Loucy (cell line): ENCODE measurements at regions not wholly inside any gene's neighbourhood (a gene's known extent, or its start where the extent isn't known, plus 50 kb on each side); places are given as distances from the start of the nearest gene placed in this dataset.
"Not testable (repeated sequence)": the region's sequence is repeated elsewhere in the genome, so short reads cannot be mapped to it uniquely, and the experiment has no call there.

ENCODE experiments used
- H2AFZ ChIP-seq: fragments of 200-600 bp; sonication (generic); 2 replicates; pipeline ENCODE4 v1.6.0; 2016; ENCODE audit warnings: antibody characterized with exemption, mild to moderate bottlenecking, low read length, moderate library complexity
- H3F3A ChIP-seq: fragments of 200-600 bp; 2 replicates; pipeline ENCODE4 v1.6.0; 2016; ENCODE audit warnings: antibody characterized with exemption, low read depth, mild to moderate bottlenecking
- H3K27me3 ChIP-seq: fragments of 200-600 bp; sonication (generic); 2 replicates; pipeline ENCODE4 v1.6.1; 2014; ENCODE audit warnings: low read length, mild to moderate bottlenecking; ENCODE audit not compliant: insufficient read depth, poor library complexity, severe bottlenecking
- H3K36me3 ChIP-seq: fragments of 200-600 bp; sonication (generic); 2 replicates; pipeline ENCODE4 v1.6.1; 2016; ENCODE audit warnings: low read length; ENCODE audit not compliant: insufficient read depth
- H3K4me1 ChIP-seq: fragments of 200-600 bp; sonication (generic); 2 replicates; pipeline ENCODE4 v1.5.1; 2014; ENCODE audit warnings: low read length, mild to moderate bottlenecking; ENCODE audit not compliant: insufficient read depth, poor library complexity, severe bottlenecking
- H3K4me2 ChIP-seq: fragments of 200-600 bp; sonication (generic); 2 replicates; pipeline ENCODE4 v1.6.0; 2014; ENCODE audit warnings: antibody characterized with exemption, low read length, low read depth, mild to moderate bottlenecking; ENCODE audit not compliant: poor library complexity, severe bottlenecking
- H3K4me3 ChIP-seq: fragments of 200-600 bp; sonication (generic); 2 replicates; pipeline ENCODE4 v1.5.1; 2014; ENCODE audit warnings: low read length, mild to moderate bottlenecking, mixed read lengths; ENCODE audit not compliant: poor library complexity, severe bottlenecking
- H3K79me2 ChIP-seq: fragments of 200-600 bp; sonication (generic); 2 replicates; pipeline ENCODE4 v1.6.1; 2014; ENCODE audit warnings: low read length; ENCODE audit not compliant: insufficient read depth
- H3K9ac ChIP-seq: fragments of 200-600 bp; sonication (generic); 2 replicates; pipeline ENCODE4 v1.6.0; 2014; ENCODE audit warnings: mild to moderate bottlenecking, low read depth, low read length, moderate library complexity; ENCODE audit not compliant: poor library complexity, severe bottlenecking
- H3K9me2 ChIP-seq: fragments of 200-600 bp; sonication (generic); replicated peaks from 2 replicates; pipeline ENCODE4 v1.6.1; 2016; ENCODE audit warnings: low read depth, low read length, mixed read lengths
- H3K9me3 ChIP-seq: fragments of 200-600 bp; sonication (generic); 2 replicates; pipeline ENCODE4 v1.6.1; 2014; ENCODE audit warnings: mild to moderate bottlenecking, antibody characterized with exemption, low read length, low read depth; ENCODE audit not compliant: insufficient read depth
- H4K20me1 ChIP-seq: fragments of 200-600 bp; sonication (generic); 2 replicates; pipeline ENCODE4 v1.6.0; 2014; ENCODE audit warnings: antibody characterized with exemption, low read length, mild to moderate bottlenecking; ENCODE audit not compliant: insufficient read depth, poor library complexity, severe bottlenecking
- CTCF ChIP-seq: fragments of 200-600 bp; sonication (generic); conservative IDR thresholded peaks from 2 replicates; pipeline ENCODE4 v1.5.1; 2014; ENCODE audit warnings: mild to moderate bottlenecking, antibody characterized with exemption, low read length
- EZH2phosphoT487 ChIP-seq: fragments of 200-600 bp; IDR thresholded peaks from 2 replicates; pipeline ENCODE4 v1.6.1; 2018; ENCODE audit warnings: antibody characterized with exemption, mild to moderate bottlenecking, moderate library complexity, borderline replicate concordance

- Histone ChIP-seq H3K9ac (no peak overlapping the region), H3K4me1 (no peaks in the 10 kb centered on the region), H4K20me1 (no peaks in the 10 kb centered on the region), H3K27me3 (no peaks in the 10 kb centered on the region), H2AFZ (no peak overlapping the region), H3K4me2 (no peak overlapping the region), H3K4me3 (no peak overlapping the region), H3K79me2 (no peaks in the 10 kb centered on the region), H3K9me3 (no peaks in the 10 kb centered on the region), H3K9me2 (no peaks in the 10 kb centered on the region), H3F3A (no peaks in the 10 kb centered on the region), H3K36me3 (no peaks in the 10 kb centered on the region)
- TF ChIP-seq EZH2phosphoT487 (no peak), CTCF (no peak)
These were observed 105.6 kb upstream of the NOL4 start for GRCh38 chr18:34330308-34330707.

- H3K4me3 ChIP-seq, H3K79me2 ChIP-seq, H3K4me2 ChIP-seq, H2AFZ ChIP-seq, H3F3A ChIP-seq, H3K9me2 ChIP-seq, H4K20me1 ChIP-seq, H3K27me3 ChIP-seq, H3K9ac ChIP-seq, H3K4me1 ChIP-seq, H3K36me3 ChIP-seq, H3K9me3 ChIP-seq: not testable (repeated sequence)
These were observed 106.2 kb upstream of the NOL4 start for GRCh38 chr18:34330907-34331306.

- not testable (repeated sequence) for H2AFZ ChIP-seq, H3K4me3 ChIP-seq, H3F3A ChIP-seq, H3K79me2 ChIP-seq, H3K4me1 ChIP-seq, H4K20me1 ChIP-seq, H3K4me2 ChIP-seq, H3K9ac ChIP-seq, H3K9me2 ChIP-seq, H3K36me3 ChIP-seq, H3K9me3 ChIP-seq, H3K27me3 ChIP-seq
These were observed 106.6 kb upstream of the NOL4 start for GRCh38 chr18:34331343-34331742.

GRCh38 chr18:34339155-34339554 is 114.4 kb upstream of the NOL4 start:
- no peaks in the 10 kb centered on the region for H3K36me3 ChIP-seq
- TF ChIP-seq EZH2phosphoT487, result no peak
- TF ChIP-seq CTCF, result no peak
- no peaks in the 10 kb centered on the region for H3F3A ChIP-seq
- no peak overlapping the region for H3K4me2 ChIP-seq
- no peak overlapping the region for H3K4me3 ChIP-seq
- H3K79me2 ChIP-seq, result no peaks in the 10 kb centered on the region
- no peaks in the 10 kb centered on the region for H3K4me1 ChIP-seq
- no peaks in the 10 kb centered on the region for H3K9me2 ChIP-seq
- no peak overlapping the region for H3K9ac ChIP-seq
- H3K27me3 ChIP-seq, result no peaks in the 10 kb centered on the region
- no peaks in the 10 kb centered on the region for H3K9me3 ChIP-seq
- H2AFZ ChIP-seq, result no peak overlapping the region
- no peaks in the 10 kb centered on the region for H4K20me1 ChIP-seq
